NCI-H524 treated with DMSO at 0.1 percent for 48 hours (cell line): ENCODE measurements at regions not wholly inside any gene's neighbourhood (a gene's known extent, or its start where the extent isn't known, plus 50 kb on each side); places are given as distances from the start of the nearest gene placed in this dataset.

Source experiments
- DNase-seq: peaks from one replicate; lab custom pipeline; 2025; lab: John Stamatoyannopoulos, UW

- no peak for DNase-seq
These were observed 662.0 kb downstream of the CDH11 start for GRCh38 chr16:64459821-64460220.

- no peak for DNase-seq
These were observed 662.5 kb downstream of the CDH11 start for GRCh38 chr16:64459402-64459801.

GRCh38 chr16:64455275-64455674, 666.6 kb downstream of the CDH11 start:
- DNase-seq: no peak

- no peak for DNase-seq
These were observed 668.2 kb downstream of the CDH11 start for GRCh38 chr16:64453646-64454045.

- DNase-seq: no peak
These were observed 669.4 kb downstream of the CDH11 start for GRCh38 chr16:64452446-64452845.

- no peak for DNase-seq
These were observed 671.7 kb downstream of the CDH11 start for GRCh38 chr16:64450177-64450576.

GRCh38 chr16:64449506-64449905, 672.4 kb downstream of the CDH11 start:
- DNase-seq: no peak

GRCh38 chr16:64445649-64446048, 676.2 kb downstream of the CDH11 start:
- DNase-seq: no peak

GRCh38 chr16:64445245-64445644, 676.6 kb downstream of the CDH11 start:
- DNase-seq: no peak

- DNase-seq: no peak
These were observed 681.4 kb downstream of the CDH11 start for GRCh38 chr16:64440421-64440831.

GRCh38 chr16:64440005-64440404, 681.9 kb downstream of the CDH11 start:
- DNase-seq: no peak

- DNase-seq: peak; percentile 6
These were observed 684.0 kb downstream of the CDH11 start for GRCh38 chr16:64437706-64438324.

GRCh38 chr16:64434526-64435069, 687.3 kb downstream of the CDH11 start:
- DNase-seq: peak; percentile 89

- peak; percentile 79 for DNase-seq
These were observed 693.3 kb downstream of the CDH11 start for GRCh38 chr16:64428463-64429113.

- no peak for DNase-seq
These were observed 695.7 kb downstream of the CDH11 start for GRCh38 chr16:64426131-64426666.

GRCh38 chr16:64425381-64425780, 696.5 kb downstream of the CDH11 start:
- DNase-seq: no peak

- DNase-seq: no peak
These were observed 699.6 kb downstream of the CDH11 start for GRCh38 chr16:64422259-64422658.

- no peak for DNase-seq
These were observed 700.3 kb downstream of the CDH11 start for GRCh38 chr16:64421515-64421914.

- DNase-seq: no peak
These were observed 702.0 kb downstream of the CDH11 start for GRCh38 chr16:64419832-64420231.

- DNase-seq: no peak
These were observed 704.1 kb downstream of the CDH11 start for GRCh38 chr16:64417711-64418227.

GRCh38 chr16:64416216-64417005, 705.5 kb downstream of the CDH11 start:
- peak; percentile 79 for DNase-seq

- no peak for DNase-seq
These were observed 709.1 kb downstream of the CDH11 start for GRCh38 chr16:64412578-64413280.
